ENCODE measurements at regions not wholly inside any gene's neighbourhood (a gene's known extent, or its start where the extent isn't known, plus 50 kb on each side); places are given as distances from the start of the nearest gene placed in this dataset.

DNA sequence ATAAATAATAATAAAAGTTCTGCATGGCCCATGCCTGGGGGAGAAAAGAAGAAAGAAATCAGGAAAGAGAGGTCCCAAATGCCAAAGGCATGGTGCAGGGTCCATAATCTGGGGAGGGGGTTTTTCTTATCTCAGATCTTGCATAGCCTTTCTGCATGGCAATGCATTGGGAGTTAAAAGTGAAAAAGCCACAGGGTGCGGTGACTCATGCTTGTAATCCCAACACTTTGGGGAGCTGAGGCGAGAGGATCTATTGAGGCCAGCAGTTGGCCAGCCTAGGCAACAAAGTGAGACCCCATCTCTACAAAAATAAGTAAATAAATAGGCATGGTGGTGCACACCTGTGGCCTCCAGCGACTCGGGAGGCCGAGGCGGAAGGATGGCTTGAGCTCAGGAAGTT lies 76.8 kb upstream of the GATA2 start:
- FAIRE-seq (no peak), DNase-seq (ENCODE audit: low spot score) (no peak)

GRCh38 chr3:128568602-128569490 lies 75.8 kb upstream of the GATA2 start:
- FAIRE-seq (no peak), DNase-seq (ENCODE audit: low spot score) (no peak)

GRCh38 chr3:128567705-128568356 lies 74.8 kb upstream of the GATA2 start:
- no peak for DNase-seq (ENCODE audit: low spot score)
- no peak for FAIRE-seq

DNA sequence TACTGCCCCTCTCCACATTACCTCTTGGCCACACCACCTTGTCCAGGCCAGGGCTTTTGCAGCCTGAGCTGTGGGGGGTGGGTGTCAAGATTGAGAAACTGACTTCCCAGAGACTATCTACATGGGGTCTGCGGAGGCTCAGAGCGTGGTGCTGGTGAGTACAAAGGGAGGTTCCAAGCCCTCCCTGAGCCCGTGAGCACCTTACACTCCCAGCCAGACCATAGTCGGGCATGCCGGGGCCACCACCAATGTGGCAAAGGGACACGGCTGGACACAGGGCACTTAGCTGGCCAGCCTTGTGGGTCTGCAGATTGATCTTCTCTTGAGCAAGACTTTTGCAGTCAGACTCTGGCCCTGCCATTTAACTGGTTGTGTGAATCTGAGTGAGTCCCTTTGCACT lies 74.1 kb upstream of the GATA2 start:
- DNase-seq (ENCODE audit: low spot score) (no peak), FAIRE-seq (no peak)

GRCh38 chr3:128563439-128563838 lies 70.4 kb upstream of the GATA2 start:
- FAIRE-seq (no peak), DNase-seq (ENCODE audit: low spot score) (no peak)

DNA sequence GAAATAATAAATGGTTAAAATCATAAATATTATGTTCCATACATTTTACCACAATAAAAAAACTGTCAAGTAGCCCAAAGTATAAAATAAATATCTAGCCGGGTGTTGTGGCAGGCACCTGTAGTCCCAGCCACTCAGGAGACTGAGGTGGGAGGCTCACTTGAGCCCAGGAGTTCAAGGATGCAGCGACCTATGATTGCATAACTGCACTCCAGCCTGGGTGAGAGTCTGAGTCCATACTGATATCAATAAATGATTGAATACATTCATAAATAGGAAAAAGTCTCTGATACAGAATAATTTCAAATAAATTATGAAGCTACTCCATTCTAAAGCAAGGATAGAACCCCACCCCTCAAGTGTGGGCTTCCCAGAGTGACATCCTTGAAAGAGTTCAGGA lies 68.5 kb upstream of the GATA2 start:
- no peak for FAIRE-seq
- DNase-seq (ENCODE audit: low spot score): no peak

DNA sequence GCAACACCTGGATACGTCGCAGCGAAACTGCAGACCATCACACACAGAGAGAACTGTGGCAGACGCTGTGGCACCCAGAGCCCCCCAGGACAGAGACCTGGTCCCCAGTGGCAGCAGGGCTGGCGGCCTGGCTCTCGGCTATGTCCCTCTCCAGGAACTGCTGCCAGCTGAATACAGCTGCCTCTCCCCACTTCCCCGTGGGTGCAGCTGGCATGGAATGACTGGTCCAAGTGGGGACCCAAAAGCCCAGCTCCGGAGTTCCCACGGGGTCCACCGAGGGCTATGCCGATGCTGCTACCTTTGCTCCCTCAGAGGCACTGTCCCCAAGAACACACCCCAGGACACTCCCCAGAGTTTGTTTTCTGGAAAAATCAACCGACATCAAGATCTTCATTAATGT lies 67.8 kb upstream of the GATA2 start:
- no peak for FAIRE-seq
- no peak for DNase-seq (ENCODE audit: low spot score)

GRCh38 chr3:128559486-128560225 lies 66.7 kb upstream of the GATA2 start:
- no peak for FAIRE-seq
- no peak for DNase-seq (ENCODE audit: low spot score)

DNA sequence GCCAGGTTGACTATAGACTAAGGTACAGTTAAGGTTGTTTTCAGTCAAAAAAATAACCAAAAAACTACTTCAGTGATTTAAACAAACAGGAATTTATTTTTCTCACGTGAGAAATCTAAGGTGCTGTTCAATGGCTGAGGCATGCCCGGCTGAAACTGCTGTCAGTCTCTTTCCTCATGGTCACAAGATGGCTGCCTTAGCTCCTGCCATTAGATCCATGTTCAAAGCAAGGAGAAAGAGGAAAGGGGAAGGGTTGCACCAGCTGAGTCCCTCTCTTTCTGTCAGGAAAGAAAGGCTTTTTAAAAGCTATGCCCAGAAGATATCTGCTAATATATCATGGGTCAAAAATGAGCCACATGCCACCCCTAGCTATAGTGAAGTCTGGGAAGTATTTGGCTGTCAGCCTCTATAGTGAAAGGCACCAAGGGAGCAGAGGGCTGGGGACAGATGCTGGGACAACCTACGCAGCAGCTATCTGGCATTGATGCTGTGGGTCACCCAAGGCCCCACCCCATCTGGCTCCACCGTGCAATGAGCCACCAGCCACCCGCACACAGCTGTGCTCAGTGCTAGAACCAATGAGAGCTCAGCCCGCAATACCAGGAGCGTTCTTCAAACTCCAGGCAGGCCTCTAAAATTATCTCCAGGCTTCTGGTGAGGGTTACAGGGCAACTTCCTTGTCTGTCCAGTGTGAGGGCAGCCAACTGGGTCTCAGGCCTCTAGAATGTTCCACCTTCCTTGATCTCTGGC lies 64.7 kb upstream of the GATA2 start:
- FAIRE-seq: no peak
- no peak for DNase-seq (ENCODE audit: low spot score)

GRCh38 chr3:128556907-128557306 lies 63.9 kb upstream of the GATA2 start:
- DNase-seq (ENCODE audit: low spot score) (no peak), FAIRE-seq (no peak)

DNA sequence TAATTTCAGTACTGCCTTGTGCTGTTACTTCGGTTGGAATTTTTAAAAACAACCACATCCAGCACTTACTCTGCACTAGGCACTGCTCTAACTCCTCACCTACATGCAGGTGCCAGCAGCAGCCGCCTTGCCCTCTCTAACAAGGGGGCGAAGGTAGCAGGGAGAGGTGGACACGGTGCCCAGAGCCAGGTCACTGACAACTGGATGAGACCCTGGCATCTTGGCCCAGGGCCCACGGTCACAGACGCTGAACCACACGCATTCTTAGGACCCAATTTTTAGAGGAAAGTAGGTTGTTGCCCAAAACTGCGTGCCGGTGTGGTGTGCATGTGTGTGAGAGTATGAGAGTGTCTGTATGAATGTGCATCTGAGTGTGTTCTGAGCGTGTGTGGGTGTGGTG lies 63.4 kb upstream of the GATA2 start:
- FAIRE-seq (no peak), DNase-seq (ENCODE audit: low spot score) (no peak)

- no peak for DNase-seq (ENCODE audit: low spot score)
- FAIRE-seq: no peak
These were observed 62.8 kb upstream of the GATA2 start for GRCh38 chr3:128555841-128556240.

- DNase-seq (ENCODE audit: low spot score) (no peak), FAIRE-seq (no peak)
These were observed 62.3 kb upstream of the GATA2 start for GRCh38 chr3:128555098-128555825.

DNA sequence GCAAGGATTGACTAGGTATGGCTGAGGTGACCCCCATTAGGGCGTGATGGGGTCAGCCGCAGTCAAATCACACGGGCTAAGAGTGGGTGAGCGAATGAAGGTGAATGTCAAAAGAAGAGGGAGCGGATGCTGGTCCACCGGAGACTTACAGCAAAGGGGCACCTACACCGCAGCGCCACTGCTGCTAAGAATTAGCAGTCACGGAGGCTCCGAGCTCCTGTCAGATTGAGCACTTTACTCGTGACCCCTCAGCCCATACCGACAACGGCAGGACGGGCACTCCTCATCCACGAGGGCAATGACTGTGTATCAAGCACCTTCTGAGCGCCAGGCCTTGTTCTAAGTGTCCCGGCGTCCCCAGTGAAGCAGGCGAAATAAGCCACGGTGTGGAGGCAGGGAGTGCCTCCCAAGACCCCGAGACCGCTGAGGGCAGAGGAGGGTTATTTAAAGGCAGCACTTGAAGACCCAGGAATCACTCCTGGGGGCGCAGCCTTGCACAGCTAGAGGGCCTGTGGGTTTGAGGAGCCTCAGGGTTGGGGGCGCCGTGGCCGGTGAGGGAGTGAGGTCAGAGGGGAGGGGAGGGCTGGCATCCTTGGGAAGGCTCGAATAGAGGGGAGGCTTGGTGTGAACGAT lies 61.6 kb upstream of the GATA2 start:
- DNase-seq (ENCODE audit: low spot score): no peak

GRCh38 chr3:128554100-128554464 lies 61.1 kb upstream of the GATA2 start:
- DNase-seq (ENCODE audit: low spot score): peak; percentile 72
- FAIRE-seq: no peak

More for the DNA sequence above, 61.6 kb upstream of the GATA2 start:
- FAIRE-seq: no peak

GRCh38 chr3:128553560-128553959 lies 60.6 kb upstream of the GATA2 start:
- DNase-seq (ENCODE audit: low spot score): no peak
- FAIRE-seq: no peak

DNA sequence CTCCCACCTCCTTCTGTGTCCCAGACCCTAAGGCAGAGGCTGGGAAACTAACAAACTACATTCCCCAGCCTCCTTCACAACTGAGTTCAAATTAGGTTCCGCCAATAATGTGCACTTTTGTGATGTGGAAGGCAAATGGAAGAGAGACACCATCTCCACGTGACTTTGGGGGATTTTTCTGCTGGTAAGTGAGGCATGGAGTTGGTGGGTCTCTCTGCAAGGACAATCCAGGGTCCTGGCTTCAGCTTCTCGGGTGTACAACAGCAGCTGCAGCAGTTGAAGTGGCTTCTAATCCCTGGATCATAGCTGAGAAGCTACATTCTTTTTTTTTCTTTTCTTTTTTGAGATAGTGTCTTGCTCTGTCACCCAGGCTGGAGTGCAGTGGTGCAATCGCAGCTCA lies 58.9 kb upstream of the GATA2 start:
- FAIRE-seq (no peak), DNase-seq (ENCODE audit: low spot score) (no peak)

DNA sequence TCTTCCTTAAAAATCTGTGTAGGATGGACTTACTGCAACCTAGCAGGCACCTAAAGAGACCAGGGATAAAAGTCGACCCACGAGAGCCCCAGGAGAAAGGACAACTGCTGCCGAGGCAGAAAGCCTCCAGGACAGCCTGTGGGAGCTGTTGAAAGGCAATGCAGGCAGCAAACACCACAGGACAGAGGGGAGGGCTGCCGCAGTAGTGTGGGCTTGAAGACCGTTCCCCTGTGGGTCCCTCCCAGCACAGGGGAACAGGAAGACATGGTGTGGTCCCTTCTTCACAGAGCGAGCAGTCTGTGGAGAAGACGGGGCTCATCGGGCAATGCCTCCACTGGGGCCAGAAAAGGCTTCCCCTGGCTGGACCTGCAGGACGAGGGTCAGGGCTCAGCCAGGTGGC lies 58.5 kb upstream of the GATA2 start:
- DNase-seq (ENCODE audit: low spot score) (no peak), FAIRE-seq (no peak)

- FAIRE-seq: no peak
- DNase-seq (ENCODE audit: low spot score): no peak
These were observed 57.6 kb upstream of the GATA2 start for GRCh38 chr3:128550471-128551126.

DNA sequence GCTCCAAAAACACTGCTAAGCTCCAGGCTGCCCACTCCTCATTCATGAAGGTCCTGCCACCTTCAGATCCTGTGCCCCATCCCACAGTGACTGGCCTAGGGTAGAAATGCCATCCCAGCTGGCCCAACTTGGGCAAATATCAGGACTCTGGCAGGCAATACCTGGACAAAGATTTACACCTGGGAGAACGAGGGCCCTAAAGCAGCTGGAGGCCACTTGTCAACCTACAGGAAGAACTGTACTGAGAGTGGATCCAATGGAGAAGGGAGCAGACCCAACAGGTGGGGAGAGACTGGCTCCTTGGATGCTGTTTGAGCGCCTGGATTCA lies 57.1 kb upstream of the GATA2 start:
- no peak for FAIRE-seq
- DNase-seq (ENCODE audit: low spot score): no peak

All from RCC 7860 (cell line).